Stomach (tissue), 4 donors: ENCODE measurements at regions not wholly inside any gene's neighbourhood (a gene's known extent, or its start where the extent isn't known, plus 50 kb on each side); places are given as distances from the start of the nearest gene placed in this dataset.

Experiments
- EP300 ChIP-seq: sonication (generic); formaldehyde crosslinking; IDR thresholded peaks from one replicate; pipeline ENCODE4 v1.6.1; 2017; ENCODE audit warnings: antibody characterized with exemption
- POLR2A ChIP-seq, 4 donors: fragments of 450-650 bp; IDR thresholded peaks; one replicate each; pipeline ENCODE4 v1.6.1; 2016; ENCODE audit warnings: antibody characterized with exemption in 4 of 4, control low read depth in 2 of 4, mild to moderate bottlenecking in 1 of 4, moderate library complexity in 1 of 4

- TF ChIP-seq EP300 (no peak), POLR2A (IDR thresholded peaks at IDR 0.05) (no peak)
Observed at GRCh38 chr16:55948230-55948629, 73.1 kb upstream of the CES5A start.
